Hepatic stellate cell (primary cell): ENCODE measurements at regions not wholly inside any gene's neighbourhood (a gene's known extent, or its start where the extent isn't known, plus 50 kb on each side); places are given as distances from the start of the nearest gene placed in this dataset.

Experiments
- DNase-seq: peaks from one replicate; pipeline ENCODE4 v3.0.0; 2011; ENCODE audit warnings: low spot score

DNA sequence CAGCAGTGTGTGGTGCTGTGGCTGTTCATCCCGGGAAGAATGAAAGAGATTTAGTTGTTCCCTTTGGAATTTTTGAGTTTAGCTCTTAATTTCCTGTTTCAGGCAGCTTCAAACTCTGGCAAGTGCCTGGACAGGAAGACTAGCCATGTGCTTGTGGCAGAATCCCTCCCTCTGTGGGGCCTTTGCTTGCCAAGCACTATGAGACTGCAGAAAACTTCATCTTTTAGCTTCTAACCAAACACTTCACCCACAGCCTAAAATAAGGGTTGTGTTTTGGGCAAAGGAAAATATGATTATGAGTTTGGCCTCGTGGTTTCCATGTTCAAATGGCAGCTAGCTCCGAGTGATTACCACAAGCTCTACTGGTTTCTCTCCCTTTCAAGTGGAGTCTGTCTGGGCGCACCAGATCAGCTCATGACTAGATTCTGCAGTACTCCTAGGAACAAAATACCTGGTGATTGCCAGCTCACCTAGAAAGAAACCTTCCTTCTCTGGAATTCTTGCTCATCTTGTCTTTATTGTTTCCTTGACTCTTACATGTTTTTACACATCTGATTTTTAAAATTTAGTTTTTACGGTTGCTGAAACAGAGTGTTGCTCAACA lies 707.5 kb downstream of the SLITRK6 start:
- DNase-seq = no peak

DNA sequence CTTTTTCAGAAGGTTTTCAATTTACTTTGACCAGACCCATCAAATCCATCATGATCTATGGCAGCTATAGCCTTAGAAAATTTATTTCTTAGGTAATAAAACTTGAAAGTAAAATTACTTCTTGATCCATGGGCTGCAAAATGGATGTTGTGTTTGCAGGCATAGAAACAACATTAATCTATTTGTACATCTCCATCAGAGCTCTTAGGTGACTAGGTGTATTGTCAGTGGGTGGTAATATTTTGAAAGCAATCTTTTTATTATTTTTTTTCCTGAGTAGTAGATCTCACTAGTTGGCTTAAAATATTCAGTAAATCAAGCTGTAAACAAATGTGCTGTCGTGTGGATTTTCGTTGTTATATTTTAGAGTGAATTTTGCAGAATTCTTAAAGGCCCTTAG lies 710.0 kb downstream of the SLITRK6 start:
- DNase-seq = no peak

DNA sequence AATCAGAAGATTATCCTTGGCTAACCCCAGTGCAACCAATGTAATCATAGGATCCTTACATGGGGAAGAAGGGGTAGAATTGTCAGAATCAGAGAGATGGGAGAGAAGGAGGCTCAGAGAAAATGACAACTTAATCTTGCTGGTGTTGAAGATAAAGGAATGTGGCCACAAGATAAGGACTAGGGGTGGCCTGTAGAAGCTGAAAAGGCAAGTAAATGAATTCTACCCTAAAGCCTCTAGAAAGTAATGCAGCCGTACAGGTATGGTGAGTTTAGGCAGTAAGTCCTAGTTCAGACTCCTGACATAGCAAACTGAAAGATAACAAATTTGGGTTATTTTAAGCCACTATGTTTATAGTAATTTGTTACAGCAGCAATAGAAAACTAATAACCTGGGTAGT lies 718.5 kb downstream of the SLITRK6 start:
- DNase-seq = no peak

DNA sequence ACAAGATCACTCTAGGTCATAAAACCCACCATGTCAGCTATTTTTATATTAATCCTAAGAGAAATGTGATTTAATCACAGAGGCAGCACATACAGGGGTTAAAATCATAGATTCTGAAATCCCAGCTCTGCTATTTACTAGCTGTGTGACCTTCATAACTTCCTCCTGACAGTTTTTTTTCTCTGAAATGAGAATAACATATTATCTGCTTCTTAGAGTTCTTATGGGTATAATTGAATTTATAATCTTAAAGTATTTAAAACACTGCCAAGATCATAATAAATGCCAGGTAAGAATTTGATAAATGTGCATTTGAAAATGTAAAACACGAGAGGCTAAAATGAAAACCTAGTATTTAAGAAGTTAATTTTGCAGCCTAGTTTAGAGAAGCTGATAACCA lies 722.9 kb downstream of the SLITRK6 start:
- DNase-seq = no peak

DNA sequence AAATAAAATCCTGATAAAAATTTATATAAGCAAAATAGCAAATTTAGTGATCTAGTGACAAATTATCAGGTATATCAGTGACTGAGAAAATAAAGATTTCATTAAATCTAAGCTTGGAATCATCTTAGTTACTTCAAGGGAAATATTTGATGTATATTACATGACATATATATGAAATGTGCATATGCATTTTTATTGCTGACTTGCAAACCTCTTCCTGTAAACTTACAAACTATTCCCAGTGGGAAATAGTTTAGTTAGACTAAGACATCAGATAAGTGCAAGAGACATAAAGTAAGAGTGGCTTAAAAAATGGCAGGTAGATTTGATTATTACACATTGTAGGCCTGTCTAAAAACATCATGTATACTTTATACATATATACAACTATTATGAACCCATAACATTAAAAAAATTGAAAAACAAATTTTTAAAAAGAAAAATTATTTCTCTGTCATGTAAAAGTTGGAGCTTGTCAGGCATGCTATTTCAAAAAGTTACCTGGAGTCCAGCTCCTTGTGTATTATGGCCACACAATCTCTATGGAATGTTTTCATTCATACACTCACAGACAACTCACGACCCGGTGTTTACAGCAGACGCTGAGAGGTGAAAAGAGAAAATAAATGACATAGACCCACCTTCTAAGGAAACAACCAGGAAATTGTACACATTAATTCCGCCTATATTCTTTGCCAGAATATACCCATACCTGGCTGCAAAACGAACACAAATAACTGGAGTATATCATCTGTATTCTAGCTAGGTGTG lies 724.5 kb downstream of the SLITRK6 start:
- DNase-seq = no peak

DNA sequence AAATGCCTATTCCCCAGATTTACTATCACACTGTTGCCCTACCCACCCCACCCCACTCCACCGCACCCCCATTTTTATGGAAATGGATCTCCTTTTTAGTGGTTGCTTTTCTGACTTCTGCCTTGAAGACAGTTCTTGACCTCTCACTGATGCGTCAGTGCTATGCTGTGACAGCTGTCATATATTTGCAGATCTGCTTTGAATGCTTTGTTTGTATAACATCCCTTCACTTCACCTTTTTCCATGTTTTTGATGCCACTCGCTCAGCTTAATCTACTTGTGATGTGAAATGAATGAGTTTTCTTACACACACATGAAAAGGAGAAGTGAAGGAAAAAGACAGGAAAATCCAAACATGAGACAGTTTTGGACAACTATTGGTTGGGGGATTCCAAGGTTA lies 731.0 kb downstream of the SLITRK6 start:
- DNase-seq = no peak

DNA sequence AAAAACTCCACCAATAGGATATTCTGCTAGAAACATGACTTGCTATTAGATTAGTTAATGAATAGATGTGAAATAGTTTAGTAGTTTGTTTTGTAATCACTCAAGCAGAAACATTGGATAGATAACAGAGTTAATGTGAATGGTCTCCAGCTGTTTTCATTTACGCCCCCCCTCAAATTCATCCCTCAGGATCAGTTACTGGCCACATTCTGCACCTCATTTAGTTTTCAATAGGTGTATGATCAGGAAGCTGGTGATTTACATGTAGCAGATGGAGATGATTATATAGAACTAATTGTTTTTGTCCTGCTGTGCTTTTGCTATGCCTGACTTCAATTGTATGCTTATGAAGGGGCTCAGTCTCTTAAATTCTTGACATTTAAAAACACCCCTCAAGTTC lies 759.0 kb downstream of the SLITRK6 start:
- no peak for DNase-seq

DNA sequence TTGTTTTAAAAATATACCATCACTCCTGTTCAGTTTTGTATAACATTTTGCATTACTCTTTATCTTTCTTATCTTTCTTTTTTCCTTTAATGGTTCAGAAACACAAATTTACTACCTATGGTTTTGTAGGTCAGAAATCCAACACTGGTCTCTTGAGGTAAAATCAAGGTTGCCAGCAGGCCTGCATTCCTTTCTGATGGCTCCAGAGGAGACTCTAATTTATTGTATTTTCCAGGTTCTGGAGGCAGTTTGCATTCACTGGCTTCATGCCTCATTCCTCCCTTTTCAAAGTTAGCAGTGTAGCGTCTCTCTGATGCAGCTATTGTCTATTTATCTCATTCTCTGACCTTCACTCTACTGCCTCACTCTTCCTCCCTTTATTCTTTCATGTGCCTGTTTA lies 767.4 kb downstream of the SLITRK6 start:
- no peak for DNase-seq

DNA sequence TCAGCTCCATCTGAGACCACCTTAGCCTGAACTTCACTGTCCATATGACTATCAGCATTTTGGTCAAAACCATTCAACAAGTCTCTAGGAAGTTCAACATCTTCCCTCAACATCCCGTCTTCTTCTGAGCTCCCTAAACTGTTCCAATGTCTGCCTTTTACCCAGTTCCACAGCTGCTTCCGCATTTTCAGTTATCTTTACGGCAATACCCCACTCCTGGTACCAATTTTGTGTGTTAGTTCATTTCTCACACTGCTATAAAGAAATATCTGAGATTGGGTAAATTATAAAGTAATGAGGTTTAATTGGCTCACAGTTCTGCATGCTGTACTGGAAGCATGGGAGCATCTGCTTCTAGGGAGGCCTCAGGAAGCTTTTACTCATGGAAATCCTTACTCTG lies 771.2 kb downstream of the SLITRK6 start:
- DNase-seq = no peak

DNA sequence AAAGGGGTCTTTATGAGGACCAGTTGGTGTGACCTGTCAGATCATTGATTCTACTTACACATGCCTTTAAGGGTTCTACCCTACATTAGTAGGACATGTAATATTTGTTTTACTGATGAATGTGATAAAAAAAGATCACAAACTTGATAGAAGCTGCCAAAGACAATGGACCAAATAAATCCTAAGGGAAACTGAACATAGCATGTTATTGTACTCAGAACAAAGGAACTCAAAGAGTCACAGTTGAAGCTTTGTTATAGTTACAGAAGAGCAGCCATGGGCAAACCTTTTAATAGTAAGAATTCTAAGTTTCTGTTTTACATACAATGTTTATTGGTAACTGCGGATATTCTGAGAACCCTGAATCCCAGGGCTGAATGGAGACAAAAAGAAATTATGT lies 780.1 kb downstream of the SLITRK6 start:
- no peak for DNase-seq

DNA sequence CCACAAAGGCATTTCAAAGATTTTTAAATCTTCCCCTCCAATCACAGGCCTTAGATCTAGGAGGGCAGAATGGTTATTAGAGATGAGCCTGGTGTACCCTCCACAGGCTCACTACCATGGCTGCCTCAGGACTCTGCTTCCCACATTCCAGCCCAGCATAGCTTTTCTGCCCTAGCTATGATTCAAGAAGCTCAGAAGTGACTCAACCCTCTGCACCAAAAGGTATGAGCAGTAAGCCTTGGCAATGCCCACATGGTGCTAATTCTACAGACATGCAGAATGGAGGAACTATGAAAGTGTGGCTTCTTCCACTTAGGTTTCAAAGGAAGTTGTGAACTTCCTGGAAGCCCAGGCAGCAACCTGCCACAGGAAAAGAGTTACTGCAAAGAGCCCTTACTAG lies 786.2 kb downstream of the SLITRK6 start:
- no peak for DNase-seq

DNA sequence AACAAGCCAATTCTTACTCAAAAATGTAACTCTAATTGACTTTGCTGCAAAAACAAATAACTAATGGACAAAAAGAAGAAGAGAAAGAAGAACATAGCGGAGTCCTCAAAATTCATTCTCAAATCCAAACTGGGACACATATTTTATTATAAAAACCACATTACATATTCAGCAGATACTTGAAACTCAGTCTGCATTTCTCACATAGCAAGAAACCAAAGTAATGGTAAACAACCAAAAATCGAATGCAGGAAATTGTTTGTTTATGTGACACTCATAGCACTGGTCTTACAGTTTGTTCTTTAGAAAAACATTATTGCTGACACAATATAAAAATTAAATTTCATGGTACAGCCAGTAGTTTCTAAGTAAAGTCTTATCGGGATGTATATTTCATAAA lies 789.8 kb downstream of the SLITRK6 start:
- DNase-seq = no peak

DNA sequence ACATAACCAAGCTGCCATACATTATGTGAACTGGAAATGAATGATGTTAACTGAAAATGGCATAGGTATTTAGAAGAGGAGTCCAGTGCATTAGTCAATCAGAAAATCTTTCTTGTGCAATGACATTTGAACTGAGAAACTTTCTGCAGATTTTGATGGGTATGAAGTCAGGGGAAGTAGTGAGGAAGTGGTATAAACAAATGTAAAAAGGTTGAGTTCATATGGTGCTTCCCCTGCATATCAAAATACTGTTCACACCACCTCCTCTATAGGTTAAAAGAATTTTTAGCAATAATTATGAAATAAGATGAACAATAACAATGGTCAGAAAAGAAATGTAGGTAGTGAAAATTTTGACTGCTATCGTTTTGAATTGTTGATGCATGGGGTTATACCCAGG lies 800.0 kb downstream of the SLITRK6 start:
- DNase-seq = no peak

DNA sequence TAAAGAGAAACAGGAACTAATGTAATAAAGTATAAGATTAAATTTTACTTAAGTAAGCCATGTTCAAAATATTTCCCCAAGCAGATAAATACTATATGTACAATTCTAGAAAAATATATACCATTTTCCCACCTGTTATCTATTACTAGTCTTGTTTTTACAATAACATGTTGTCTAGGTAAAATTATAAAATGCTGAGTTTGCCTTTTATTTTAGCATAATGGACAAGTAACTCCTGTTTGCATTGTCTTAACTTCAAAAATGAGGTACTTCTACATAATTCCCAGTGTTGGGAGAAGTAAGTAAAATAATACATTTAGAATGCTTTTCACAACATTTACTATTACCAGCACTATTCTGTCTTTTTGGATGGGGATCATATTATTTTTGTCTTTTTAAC lies 800.5 kb downstream of the SLITRK6 start:
- DNase-seq = no peak

DNA sequence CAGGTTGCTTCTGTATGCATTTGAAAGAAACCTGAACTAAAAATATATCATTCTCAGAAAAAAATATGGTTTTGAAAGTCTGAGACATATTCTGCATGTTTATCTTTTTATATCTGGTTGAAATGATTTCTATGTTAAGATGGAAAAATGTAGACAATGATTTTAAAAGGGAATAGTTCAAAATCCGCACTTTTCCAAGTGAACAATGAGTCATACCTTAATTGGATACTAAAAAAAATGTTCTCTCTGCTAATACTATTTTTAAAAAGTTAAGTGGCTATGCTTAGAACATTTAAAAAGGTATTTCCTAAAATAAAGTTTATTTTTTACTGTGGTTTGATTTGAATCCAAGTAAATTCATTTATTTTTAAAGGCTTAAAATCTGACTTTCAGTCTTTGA lies 801.4 kb downstream of the SLITRK6 start:
- no peak for DNase-seq

DNA sequence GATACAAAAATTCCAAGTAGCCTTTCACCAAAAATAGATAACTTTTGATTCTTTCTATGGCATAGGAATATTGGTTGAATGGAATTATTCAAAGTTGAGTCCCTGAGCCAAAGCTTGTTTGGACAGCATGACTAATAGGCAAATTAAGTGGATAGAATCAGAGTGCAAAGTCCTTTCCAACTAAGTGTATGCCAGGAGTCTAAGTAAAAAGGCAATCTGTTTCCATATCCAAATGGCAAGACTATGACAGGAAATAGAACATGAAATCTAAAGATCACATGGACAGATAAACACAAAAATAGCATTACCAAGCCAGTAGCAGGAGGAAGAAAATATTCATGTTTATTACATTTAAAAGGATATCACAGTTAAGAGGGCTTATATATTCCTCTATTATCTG lies 804.6 kb downstream of the SLITRK6 start:
- DNase-seq = no peak

DNA sequence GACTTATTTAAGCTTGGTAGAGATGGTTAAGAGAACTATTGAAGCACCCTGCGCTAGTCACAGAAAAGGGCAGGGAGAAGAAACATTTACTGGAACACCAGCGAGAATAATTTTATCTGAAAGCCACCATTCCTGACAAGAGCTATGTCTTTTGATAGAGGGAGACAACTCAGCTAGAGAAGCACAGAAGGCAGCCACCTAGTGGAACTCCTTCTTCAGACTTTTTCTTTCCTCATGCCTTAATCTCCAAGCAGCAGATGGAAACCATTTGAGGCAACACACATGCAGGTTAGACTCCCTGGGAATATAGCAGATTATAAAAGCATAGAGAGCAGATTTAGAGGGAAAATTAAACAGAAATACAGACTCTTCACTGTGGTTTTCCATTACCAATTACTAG lies 813.4 kb downstream of the SLITRK6 start:
- DNase-seq = no peak

DNA sequence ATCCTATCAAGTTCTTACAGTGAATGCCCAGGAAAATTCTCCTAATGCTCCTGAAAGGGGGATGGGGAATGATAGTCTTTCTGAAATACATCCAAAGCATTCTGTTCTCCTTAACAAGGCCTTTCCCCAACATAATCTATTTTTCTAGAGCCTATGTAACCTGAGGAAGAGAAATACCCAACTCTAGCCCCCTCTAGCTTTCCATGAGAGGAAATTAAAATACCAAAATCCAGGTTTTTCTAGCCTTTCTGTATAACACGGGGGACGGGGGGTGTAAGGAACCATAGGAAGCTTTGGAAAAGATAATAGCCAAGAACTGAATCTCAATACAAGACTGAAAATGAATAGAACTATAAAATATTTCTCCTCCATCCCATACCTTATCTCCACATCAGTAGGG lies 815.9 kb downstream of the SLITRK6 start:
- no peak for DNase-seq

DNA sequence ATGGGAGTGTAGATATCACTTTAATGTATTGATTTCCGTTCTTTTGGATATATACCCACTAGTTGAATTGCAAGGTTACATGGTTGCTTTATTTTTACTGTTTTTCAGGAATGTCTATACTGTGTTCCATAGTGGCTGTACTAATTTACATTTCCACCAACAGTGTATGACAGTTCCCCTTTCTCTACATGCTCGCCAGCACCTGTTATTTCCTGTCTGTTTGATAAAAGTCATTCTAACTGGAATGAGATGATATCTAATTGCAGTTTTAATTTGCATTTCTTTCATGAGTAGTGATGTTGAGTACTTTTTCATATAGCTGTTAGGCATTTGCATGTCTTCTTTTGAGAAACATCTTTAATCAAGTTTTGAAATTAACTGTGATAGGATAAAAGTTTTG lies 818.6 kb downstream of the SLITRK6 start:
- DNase-seq = no peak

DNA sequence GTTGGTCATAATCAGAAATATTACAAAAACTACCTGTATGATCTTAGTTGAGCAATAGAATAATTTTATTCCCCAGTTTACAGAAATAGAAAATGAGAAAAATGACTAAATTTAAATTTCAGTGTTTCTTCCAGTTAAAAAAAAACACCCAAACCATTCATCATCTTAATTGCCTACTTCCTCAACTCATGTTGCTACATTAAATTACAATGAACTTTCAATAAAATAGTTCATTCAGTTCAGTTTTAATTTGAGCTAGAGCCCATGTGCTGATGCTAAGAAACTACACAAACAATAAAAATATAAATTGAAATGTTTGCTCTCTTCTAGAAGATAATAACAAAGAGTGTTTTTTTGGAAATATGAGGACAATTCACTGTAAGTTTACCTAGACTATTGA lies 820.4 kb downstream of the SLITRK6 start:
- no peak for DNase-seq

DNA sequence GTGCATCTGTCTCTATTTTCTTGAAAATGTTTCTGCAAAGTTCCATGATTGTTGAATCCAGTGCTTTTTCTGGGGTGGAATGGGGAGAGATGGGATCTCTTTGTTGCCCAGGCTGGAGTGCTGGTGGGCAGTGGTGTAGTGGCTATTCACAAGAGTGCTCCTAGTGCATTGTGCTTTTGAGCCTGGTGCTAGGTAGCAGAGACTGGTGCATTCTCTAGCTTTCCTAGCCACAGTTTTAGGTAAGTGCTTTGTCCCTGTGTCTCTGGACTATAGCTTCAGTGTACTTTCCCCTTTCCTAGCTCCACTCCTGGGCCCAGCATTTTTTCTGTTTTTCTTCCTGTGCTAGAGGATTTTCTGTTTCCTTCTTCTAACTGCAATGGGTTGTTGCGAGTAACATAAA lies 825.6 kb downstream of the SLITRK6 start:
- no peak for DNase-seq

DNA sequence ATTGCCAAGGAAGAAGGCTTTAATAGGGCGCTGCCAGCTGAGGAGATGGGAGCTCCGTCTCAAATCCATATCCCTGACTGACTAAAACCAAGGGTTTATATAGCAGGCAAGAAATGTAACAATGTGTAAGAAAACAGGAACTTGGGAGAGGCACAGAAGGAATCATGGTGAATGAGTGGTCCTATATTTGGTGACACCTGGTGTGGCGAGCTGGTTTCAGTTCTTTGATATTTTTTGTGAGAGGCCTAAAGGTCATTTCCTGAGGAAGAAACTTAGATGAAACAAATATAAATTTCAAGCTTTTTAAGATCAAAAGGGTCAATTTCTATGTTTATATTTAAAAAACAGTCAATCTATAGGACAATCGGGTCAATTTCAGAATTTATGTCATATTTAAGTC lies 826.3 kb downstream of the SLITRK6 start:
- DNase-seq = no peak

DNA sequence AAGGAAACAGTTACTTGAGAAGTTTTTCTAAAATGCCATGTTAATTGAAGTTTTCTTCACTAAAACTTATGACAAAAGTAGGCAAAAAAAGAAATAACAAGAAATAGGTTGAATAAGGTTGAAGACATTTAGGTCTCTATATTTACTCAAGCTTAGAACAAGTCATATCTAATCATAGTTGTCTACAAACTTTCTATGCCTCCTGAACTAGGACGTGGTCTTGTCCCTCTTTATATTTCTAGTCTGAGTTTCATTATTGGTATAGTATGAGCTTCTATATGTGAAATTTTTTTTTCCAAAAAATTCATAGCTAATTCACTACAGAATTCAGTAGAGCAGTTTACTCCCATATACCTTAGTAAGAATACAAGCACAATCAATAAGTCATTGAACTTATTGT lies 836.4 kb downstream of the SLITRK6 start:
- DNase-seq = no peak

DNA sequence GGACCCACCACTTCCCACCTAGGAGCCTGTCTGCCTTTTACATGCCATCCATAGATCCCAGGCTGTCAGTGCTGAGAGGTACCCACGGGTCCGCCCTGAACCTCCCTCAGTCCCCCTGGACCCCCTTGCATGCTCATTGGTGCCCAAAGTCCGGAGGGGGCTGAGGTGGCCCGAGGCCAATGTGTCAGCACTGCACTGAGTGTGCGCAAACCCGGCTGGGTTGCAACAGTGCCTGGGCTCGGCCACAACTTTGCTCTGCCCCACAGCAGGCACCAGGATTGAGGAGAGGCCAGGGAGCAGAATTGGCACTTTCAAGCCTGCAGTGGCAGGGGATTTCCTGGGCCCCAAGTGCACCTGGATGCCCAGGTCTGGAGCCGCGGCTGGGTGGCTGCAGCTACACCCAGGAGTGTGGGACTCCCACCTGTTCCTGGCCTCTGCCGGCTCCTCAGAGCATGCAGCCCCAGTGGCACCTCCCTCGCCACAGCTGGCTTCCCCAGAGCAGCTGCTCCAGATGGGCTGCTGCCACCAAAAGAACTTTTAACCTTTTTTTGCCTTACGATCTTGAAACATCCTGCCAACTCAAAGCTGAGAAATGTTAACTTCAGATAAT lies 837.0 kb downstream of the SLITRK6 start:
- DNase-seq = no peak
